ENCODE measurements at regions not wholly inside any gene's neighbourhood (a gene's known extent, or its start where the extent isn't known, plus 50 kb on each side); places are given as distances from the start of the nearest gene placed in this dataset.
"Not testable (repeated sequence)": the region's sequence is repeated elsewhere in the genome, so short reads cannot be mapped to it uniquely, and the experiment has no call there.

GRCh38 chr5:89168766-89169165, 285.8 kb upstream of the MEF2C start:
- no peak for DNase-seq

- DNase-seq = not testable (repeated sequence)
Observed at GRCh38 chr5:89164703-89165102, 281.7 kb upstream of the MEF2C start.

- no peak for DNase-seq
Observed at GRCh38 chr5:89156226-89156625, 273.2 kb upstream of the MEF2C start.

- DNase-seq = no peak
Observed at GRCh38 chr5:89147031-89147430, 264.0 kb upstream of the MEF2C start.

GRCh38 chr5:89137148-89137547, 254.2 kb upstream of the MEF2C start:
- DNase-seq = no peak

- DNase-seq = no peak
Observed at GRCh38 chr5:89133975-89134374, 251.0 kb upstream of the MEF2C start.

- DNase-seq = no peak
Observed at GRCh38 chr5:89133129-89133528, 250.1 kb upstream of the MEF2C start.

- no peak for DNase-seq
Observed at GRCh38 chr5:89130851-89131250, 247.9 kb upstream of the MEF2C start.

- DNase-seq = no peak
Observed at GRCh38 chr5:89129941-89130340, 247.0 kb upstream of the MEF2C start.

GRCh38 chr5:89128906-89129625, 246.1 kb upstream of the MEF2C start:
- DNase-seq = no peak

- peak; percentile 33 for DNase-seq
Observed at GRCh38 chr5:89128092-89128491, 245.1 kb upstream of the MEF2C start.

- DNase-seq = no peak
Observed at GRCh38 chr5:89127191-89127590, 244.2 kb upstream of the MEF2C start.

- DNase-seq = no peak
Observed at GRCh38 chr5:89125372-89125771, 242.4 kb upstream of the MEF2C start.

- no peak for DNase-seq
Observed at GRCh38 chr5:89123581-89123980, 240.6 kb upstream of the MEF2C start.

- peak; percentile 40 for DNase-seq
Observed at GRCh38 chr5:89120719-89121118, 237.7 kb upstream of the MEF2C start.

GRCh38 chr5:89117124-89117644, 234.2 kb upstream of the MEF2C start:
- peak; percentile 33 for DNase-seq

- DNase-seq = no peak
Observed at GRCh38 chr5:89110916-89111646, 228.1 kb upstream of the MEF2C start.

GRCh38 chr5:89106480-89106879, 223.5 kb upstream of the MEF2C start:
- DNase-seq = no peak

GRCh38 chr5:89105836-89106235, 222.9 kb upstream of the MEF2C start:
- peak; percentile 62 for DNase-seq

- DNase-seq = peak; percentile 79
Observed at GRCh38 chr5:89105171-89105695, 222.2 kb upstream of the MEF2C start.

GRCh38 chr5:89098199-89098756, 215.3 kb upstream of the MEF2C start:
- no peak for DNase-seq

GRCh38 chr5:89097103-89097502, 214.1 kb upstream of the MEF2C start:
- no peak for DNase-seq

GRCh38 chr5:89095341-89095740, 212.4 kb upstream of the MEF2C start:
- DNase-seq = no peak

- DNase-seq = no peak
Observed at GRCh38 chr5:89090037-89090436, 207.1 kb upstream of the MEF2C start.

Data from NCI-H226 (cell line).